H1 (cell line): ENCODE measurements at regions not wholly inside any gene's neighbourhood (a gene's known extent, or its start where the extent isn't known, plus 50 kb on each side); places are given as distances from the start of the nearest gene placed in this dataset.

Experiments used
- CTCF ChIA-PET: fragments of 300-600 bp; sonication (Branson Sonifier 250); formaldehyde crosslinking; loops from one replicate; lab custom pipeline; 2021; ENCODE audit not compliant: partially characterized antibody; lab: Charles Lee
- POLR2A ChIA-PET: fragments of 300-600 bp; sonication (Branson Sonifier 250); formaldehyde crosslinking; loops from one replicate; lab custom pipeline; 2021; ENCODE audit warnings: inconsistent platforms; ENCODE audit not compliant: partially characterized antibody; lab: Charles Lee
- DNase-seq, 2 experiments: peaks; one replicate each; pipeline versions ENCODE4 v3.0.0 to v3.0.0-alpha.2; 2010 to 2022; ENCODE audit warnings: low spot score in 2 of 2, low read depth in 1 of 2, mixed read lengths in 1 of 2
- FAIRE-seq: peaks from 2 replicates; lab custom pipeline; 2011; peaks lifted over from hg19 to GRCh38; lab: Jason Lieb, UNC
- H2AFZ ChIP-seq: 2 replicates; pipeline ENCODE4 v1.8.1; 2012; ENCODE audit warnings: low read length, inconsistent platforms
- H2AK5ac ChIP-seq: 2 replicates; pipeline ENCODE4 v1.6.1; 2013; ENCODE audit warnings: low read depth, low read length
- H2BK120ac ChIP-seq: replicated peaks from 2 replicates; pipeline ENCODE3; 2013; ENCODE audit warnings: low read depth, low read length, inconsistent platforms
- H2BK12ac ChIP-seq: 2 replicates; pipeline ENCODE4 v1.6.1; 2013; ENCODE audit warnings: low read depth, low read length
- H2BK15ac ChIP-seq: 2 replicates; pipeline ENCODE4 v1.6.1; 2013; ENCODE audit warnings: low read length
- H2BK20ac ChIP-seq: 2 replicates; pipeline ENCODE4 v1.6.1; 2013; ENCODE audit warnings: low read length
- H2BK5ac ChIP-seq: 2 replicates; pipeline ENCODE4 v1.6.1; 2013; ENCODE audit warnings: low read depth, low read length
- H3K14ac ChIP-seq: 2 replicates; pipeline ENCODE4 v1.6.1; 2013; ENCODE audit warnings: inconsistent platforms; ENCODE audit not compliant: insufficient read length
- H3K18ac ChIP-seq: 2 replicates; pipeline ENCODE4 v1.6.1; 2013; ENCODE audit warnings: low read length; ENCODE audit errors: extremely low read depth
- H3K23ac ChIP-seq: 2 replicates; pipeline ENCODE4 v1.6.1; 2013; ENCODE audit warnings: inconsistent platforms; ENCODE audit not compliant: insufficient read length
- H3K23me2 ChIP-seq: 2 replicates; pipeline ENCODE4 v1.6.1; 2013; ENCODE audit warnings: low read depth, low read length
- H3K27ac ChIP-seq: 2 replicates; pipeline ENCODE4 v1.6.1; 2011; ENCODE audit warnings: low read depth, low read length, inconsistent platforms
- H3K27me3 ChIP-seq, 4 experiments: replicated peaks in 1 of 4; 1 replicate in 1 of 4; 2 replicates in 3 of 4; pipeline versions ENCODE4 v1.6.1 to v1.8.1; 2011 to 2013; ENCODE audit warnings: low read length in 3 of 4, mild to moderate bottlenecking in 3 of 4, inconsistent platforms in 2 of 4, mixed read lengths in 2 of 4, moderate library complexity in 1 of 4; ENCODE audit not compliant: control insufficient read depth in 3 of 4, insufficient read depth in 3 of 4; ENCODE audit errors: extremely low read depth in 1 of 4
- H3K36me3 ChIP-seq, 4 experiments: 2 replicates each; pipeline versions ENCODE4 v1.6.1 to v1.8.1; 2011 to 2013; ENCODE audit warnings: mild to moderate bottlenecking in 4 of 4, low read length in 3 of 4, moderate library complexity in 2 of 4, control low read depth in 1 of 4, inconsistent platforms in 1 of 4; ENCODE audit not compliant: insufficient read depth in 4 of 4, control insufficient read depth in 2 of 4
- H3K4ac ChIP-seq: replicated peaks from 2 replicates; pipeline ENCODE3; 2013; ENCODE audit warnings: low read length, low read depth, mixed read lengths, inconsistent platforms; ENCODE audit not compliant: insufficient read length
- H3K4me1 ChIP-seq, 4 experiments: replicated peaks in 1 of 4; 1 replicate in 1 of 4; 2 replicates in 3 of 4; pipeline versions ENCODE4 v1.6.1 to v1.8.1; 2011 to 2013; ENCODE audit warnings: low read length in 3 of 4, inconsistent platforms in 2 of 4, mixed read lengths in 1 of 4; ENCODE audit not compliant: insufficient read depth in 4 of 4, control insufficient read depth in 3 of 4
- H3K4me2 ChIP-seq, 2 experiments: 2 replicates each; pipeline versions ENCODE4 v1.6.1 to v1.8.1; 2011 to 2013; ENCODE audit warnings: low read depth in 2 of 2, low read length in 2 of 2, control low read depth in 1 of 2, inconsistent platforms in 1 of 2, mild to moderate bottlenecking in 1 of 2; ENCODE audit not compliant: insufficient read depth in 1 of 2
- H3K4me3 ChIP-seq, 4 experiments: fragments of 200-600, 300-600 bp in 1 of 4; sonication (generic), shearing (Covaris generic), sonication (Bioruptor Twin) in 1 of 4; 2 replicates each; pipeline versions ENCODE4 v1.5.1 to v1.8.1; 2011 to 2016; ENCODE audit warnings: low read length in 4 of 4, low read depth in 3 of 4, control low read depth in 2 of 4, inconsistent platforms in 2 of 4, mild to moderate bottlenecking in 2 of 4, mixed read lengths in 1 of 4, moderate library complexity in 1 of 4; ENCODE audit not compliant: insufficient read depth in 2 of 4; ENCODE audit errors: extremely low read depth in 1 of 4
- H3K56ac ChIP-seq: replicated peaks from 2 replicates; pipeline ENCODE3; 2013; ENCODE audit warnings: low read depth, mild to moderate bottlenecking, mixed read lengths, low read length, inconsistent platforms; ENCODE audit not compliant: insufficient read length
- H3K79me1 ChIP-seq: 2 replicates; pipeline ENCODE4 v1.6.1; 2013; ENCODE audit warnings: low read depth, low read length, control low read depth
- H3K79me2 ChIP-seq, 2 experiments: 2 replicates each; pipeline versions ENCODE4 v1.6.1 to v1.8.1; 2012 to 2013; ENCODE audit warnings: low read length in 2 of 2, mild to moderate bottlenecking in 2 of 2, inconsistent platforms in 1 of 2; ENCODE audit not compliant: insufficient read depth in 2 of 2, control insufficient read depth in 1 of 2
- H3K9ac ChIP-seq, 4 experiments: replicated peaks in 1 of 4; 1 replicate in 1 of 4; 2 replicates in 3 of 4; pipeline versions ENCODE4 v1.6.1 to v1.8.1; 2011 to 2013; ENCODE audit warnings: low read depth in 3 of 4, low read length in 3 of 4, control low read depth in 2 of 4, mild to moderate bottlenecking in 2 of 4, moderate library complexity in 2 of 4, inconsistent platforms in 1 of 4; ENCODE audit errors: extremely low read depth in 1 of 4
- H3K9me3 ChIP-seq, 2 experiments: 2 replicates each; pipeline versions ENCODE4 v1.6.1 to v1.8.1; 2012 to 2013; ENCODE audit warnings: mild to moderate bottlenecking in 2 of 2, moderate library complexity in 2 of 2, control low read depth in 1 of 2, inconsistent platforms in 1 of 2, low read depth in 1 of 2, low read length in 1 of 2, mixed read lengths in 1 of 2; ENCODE audit not compliant: insufficient read depth in 2 of 2
- H4K20me1 ChIP-seq, 2 experiments: replicated peaks in 1 of 2; 2 replicates each; pipeline versions ENCODE3 to v1.8.1; 2011 to 2013; ENCODE audit warnings: inconsistent platforms in 2 of 2, low read length in 2 of 2, mild to moderate bottlenecking in 1 of 2; ENCODE audit not compliant: insufficient read depth in 2 of 2, control insufficient read depth in 1 of 2
- H4K5ac ChIP-seq: 2 replicates; pipeline ENCODE4 v1.6.1; 2013; ENCODE audit warnings: low read length, low read depth, mixed read lengths, inconsistent platforms; ENCODE audit not compliant: insufficient read length
- H4K8ac ChIP-seq: 2 replicates; pipeline ENCODE4 v1.8.0; 2013; ENCODE audit warnings: mild to moderate bottlenecking, moderate library complexity, low read length, inconsistent platforms; ENCODE audit not compliant: insufficient read depth; ENCODE audit errors: extremely low read depth
- H4K91ac ChIP-seq: replicated peaks from 2 replicates; pipeline ENCODE3; 2013; ENCODE audit warnings: low read length, mixed read lengths, inconsistent platforms; ENCODE audit not compliant: insufficient read length
- CHD1 ChIP-seq: IDR thresholded peaks from 2 replicates; pipeline ENCODE4 v1.6.1; 2012; ENCODE audit warnings: low read depth, low read length, improper control_type of control experiment
- JUND ChIP-seq: IDR thresholded peaks from 2 replicates; pipeline ENCODE4 v1.6.1; 2011; ENCODE audit warnings: mild to moderate bottlenecking, improper control_type of control experiment, low read length
- KDM5A ChIP-seq: fragments of 200-600 bp; IDR thresholded peaks from 2 replicates; pipeline ENCODE4 v1.7.1; 2012; ENCODE audit warnings: mild to moderate bottlenecking, low read length, inconsistent platforms, mixed read lengths
- NRF1 ChIP-seq: IDR thresholded peaks from 2 replicates; pipeline ENCODE4 v1.6.1; 2011; ENCODE audit warnings: mild to moderate bottlenecking, low read depth, low read length, improper control_type of control experiment
- TBP ChIP-seq: IDR thresholded peaks from 2 replicates; pipeline ENCODE4 v1.6.1; 2011; ENCODE audit warnings: low read depth, low read length, improper control_type of control experiment
- WGBS, 2 experiments: shearing (Covaris generic) in 1 of 2; methylation state at CpG; one replicate each; pipeline versions ENCODE4 v1.1.6 to v1.1.7; 2013 to 2015; ENCODE audit warnings: low lambda C conversion rate in 2 of 2, mixed read lengths in 2 of 2, inconsistent platforms in 1 of 2, low coverage in 1 of 2, missing lambda C conversion rate in 1 of 2; ENCODE audit not compliant: insufficient replicate concordance in 2 of 2, insufficient coverage in 1 of 2, insufficient read length in 1 of 2; ENCODE audit errors: extremely low coverage in 1 of 2, missing lambda C conversion rate in 1 of 2; 5-methylcytosine and 5-hydroxymethylcytosine counted together

DNA sequence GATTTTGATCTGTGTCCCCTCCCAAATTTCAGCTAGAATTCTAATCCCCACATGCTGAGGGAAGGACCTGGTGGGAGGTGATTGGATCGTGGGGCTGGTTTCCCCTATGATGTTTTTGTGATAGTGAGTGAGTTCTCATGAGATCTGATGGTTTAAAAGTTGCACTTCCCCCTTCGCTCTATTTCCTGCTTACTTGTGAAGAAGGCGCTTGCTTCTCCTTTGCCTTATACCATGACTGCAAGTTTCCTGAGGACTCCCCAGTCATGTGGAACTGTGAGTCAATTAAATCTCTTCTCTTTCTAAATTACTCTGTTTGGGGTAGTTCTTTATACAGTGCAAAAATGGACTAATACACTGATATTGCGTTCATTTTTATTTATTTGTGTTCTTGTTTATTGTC, 636.8 kb upstream of the LINC00305 start:
- ChIA-PET POLR2A (no interaction called here), CTCF (interaction anchor here (1.5 kb wide), 1 partner anchor 30 kb away, joined by 3 read pairs; no protein-coding TSS in a partner anchor)
- H3K79me2 ChIP-seq = no peaks in the 10 kb centered on the region
- no peak overlapping the region for H3K23ac ChIP-seq
- no peak overlapping the region for H3K4me3 ChIP-seq
- no peaks in the 10 kb centered on the region for H3K9me3 ChIP-seq
- no peaks in the 10 kb centered on the region for H3K79me1 ChIP-seq
- H2BK5ac ChIP-seq = no peak overlapping the region
- no peak overlapping the region for H3K56ac ChIP-seq
- H2BK12ac ChIP-seq = no peak overlapping the region
- H4K91ac ChIP-seq = no peak overlapping the region
- 68% methylated on average over 4 of the region's 4 CpGs; no CpG with 5 or more reads in 1 of the 2 experiments for WGBS, 2 experiments
- H3K18ac ChIP-seq = no peak overlapping the region
- no peak overlapping the region for H2BK120ac ChIP-seq
- DNase-seq (no peak), FAIRE-seq (no peak)
- no peak overlapping the region for H2AFZ ChIP-seq
- no peak overlapping the region for H3K9ac ChIP-seq
- no peaks in the 10 kb centered on the region for H3K23me2 ChIP-seq
- H3K27me3 ChIP-seq = no peaks in the 10 kb centered on the region
- no peak overlapping the region for H2AK5ac ChIP-seq
- H4K20me1 ChIP-seq = no peaks in the 10 kb centered on the region
- no peaks in the 10 kb centered on the region for H3K4me1 ChIP-seq
- H3K4ac ChIP-seq = no peak overlapping the region
- no peak overlapping the region for H3K27ac ChIP-seq
- no peak overlapping the region for H3K14ac ChIP-seq
- H4K5ac ChIP-seq = no peak overlapping the region
- H3K4me2 ChIP-seq = no peak overlapping the region
- no peak overlapping the region for H2BK20ac ChIP-seq
- no peak overlapping the region for H2BK15ac ChIP-seq
- no peaks in the 10 kb centered on the region for H3K36me3 ChIP-seq
- H4K8ac ChIP-seq = no peak overlapping the region
- TF ChIP-seq CHD1 (no peak), JUND (no peak), TBP (no peak), KDM5A (no peak), NRF1 (no peak)
